Activated B cell treated with CpG ODN at 0.5 μM for 24 hours (primary cell): ENCODE measurements at regions not wholly inside any gene's neighbourhood (a gene's known extent, or its start where the extent isn't known, plus 50 kb on each side); places are given as distances from the start of the nearest gene placed in this dataset.

Experiments used
- ATAC-seq: fragments of 200-7000 bp; cut with Tn5 transposase; one replicate; pipeline ENCODE4 v1.10.0; 2021; ENCODE audit warnings: low read depth, mild to moderate bottlenecking, moderate library complexity
- CTCF ChIA-PET: fragments of 350-600 bp; sonication (Branson Sonifier 250); formaldehyde crosslinking; loops from one replicate; lab custom pipeline; 2021; ENCODE audit warnings: antibody characterized with exemption; lab: Charles Lee
- POLR2A ChIA-PET: fragments of 350-600 bp; sonication (Branson Sonifier 250); formaldehyde crosslinking; loops from one replicate; lab custom pipeline; 2021; ENCODE audit warnings: antibody characterized with exemption; lab: Charles Lee
- DNase-seq: peaks from one replicate; pipeline ENCODE4 v3.0.0; 2022
- H3K27ac Mint-ChIP-seq: one replicate; pipeline ENCODE4 v1.8.0; 2020; ENCODE audit warnings: mixed read lengths
- H3K27me3 Mint-ChIP-seq: one replicate; pipeline ENCODE4 v1.8.0; 2021; ENCODE audit warnings: mixed read lengths
- H3K36me3 Mint-ChIP-seq: one replicate; pipeline ENCODE4 v1.8.0; 2021; ENCODE audit warnings: low read depth, mixed read lengths
- H3K4me1 Mint-ChIP-seq: one replicate; pipeline ENCODE4 v1.8.0; 2021; ENCODE audit warnings: mixed read lengths
- H3K4me3 Mint-ChIP-seq: one replicate; pipeline ENCODE4 v1.8.0; 2020; ENCODE audit warnings: mild to moderate bottlenecking, mixed read lengths
- H3K9me3 Mint-ChIP-seq: one replicate; pipeline ENCODE4 v1.8.0; 2020; ENCODE audit warnings: mixed read lengths
- CTCF ChIP-seq: fragments of 200-600 bp; IDR thresholded peaks from one replicate; pipeline ENCODE4 v1.8.0; 2022; ENCODE audit warnings: antibody characterized with exemption, mild to moderate bottlenecking
- intact Hi-C: fragments of 100-400 bp; cut with micrococcal nuclease; formaldehyde crosslinking; loops from one replicate; pipeline ENCODE4 v1.15.1; 2024

DNA sequence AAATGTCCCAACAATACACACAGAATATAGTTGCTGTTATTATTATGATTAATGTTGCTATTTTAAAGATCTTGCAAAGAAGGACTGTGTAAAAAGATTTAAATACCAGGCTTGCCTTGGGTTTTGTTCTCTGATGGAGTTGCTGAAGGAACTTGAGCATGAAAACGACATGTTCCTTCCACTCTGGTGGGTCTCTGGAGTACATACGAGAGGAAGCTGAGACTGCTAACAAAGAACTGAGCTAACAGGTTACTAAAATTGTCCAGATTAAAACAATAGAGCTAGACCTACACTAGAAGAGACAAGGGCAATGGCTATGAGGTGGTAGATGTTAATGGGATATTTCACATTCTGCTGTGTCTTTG lies 612.2 kb downstream of the TSN start:
- no peak for TF ChIP-seq CTCF
- Mint-ChIP-seq H3K27me3 (no peaks in the 10 kb centered on the region), H3K36me3 (no peaks in the 10 kb centered on the region), H3K9me3 (no peaks in the 10 kb centered on the region), H3K4me3 (no peak overlapping the region), H3K4me1 (no peaks in the 10 kb centered on the region), H3K27ac (no peak overlapping the region)
- no peak for DNase-seq
- intact Hi-C loops, result no loop called here
- CTCF ChIA-PET, result no interaction called here
- no peak for ATAC-seq
- POLR2A ChIA-PET, result no interaction called here

- ATAC-seq (no peak), DNase-seq (no peak)
- POLR2A ChIA-PET, result no interaction called here
- Mint-ChIP-seq H3K4me3 (no peak overlapping the region), H3K27ac (no peak overlapping the region), H3K36me3 (no peaks in the 10 kb centered on the region), H3K27me3 (no peaks in the 10 kb centered on the region), H3K9me3 (peaks cover 4% of the 10 kb centered on the region), H3K4me1 (no peaks in the 10 kb centered on the region)
- intact Hi-C loops, result no loop called here
- no peak for TF ChIP-seq CTCF
- CTCF ChIA-PET, result no interaction called here
These were observed 613.3 kb downstream of the TSN start for GRCh38 chr2:122368576-122369243.

GRCh38 chr2:122378521-122378920 lies 623.1 kb downstream of the TSN start:
- no peaks in the 10 kb centered on the region for H3K4me1 Mint-ChIP-seq
- H3K27ac Mint-ChIP-seq, result no peak overlapping the region
- no peaks in the 10 kb centered on the region for H3K27me3 Mint-ChIP-seq
- no peak for TF ChIP-seq CTCF
- H3K36me3 Mint-ChIP-seq, result no peaks in the 10 kb centered on the region
- CTCF ChIA-PET, result no interaction called here
- H3K9me3 Mint-ChIP-seq, result peaks cover 5% of the 10 kb centered on the region
- no peak for DNase-seq
- ATAC-seq, result no peak
- POLR2A ChIA-PET, result no interaction called here
- H3K4me3 Mint-ChIP-seq, result no peak overlapping the region
- intact Hi-C loops, result no loop called here

GRCh38 chr2:122384768-122385333 lies 629.4 kb downstream of the TSN start:
- H3K27ac Mint-ChIP-seq, result no peak overlapping the region
- H3K9me3 Mint-ChIP-seq, result peaks cover 5% of the 10 kb centered on the region
- H3K27me3 Mint-ChIP-seq, result no peaks in the 10 kb centered on the region

GRCh38 chr2:122388208-122388607 lies 632.8 kb downstream of the TSN start:
- H3K27ac Mint-ChIP-seq, result no peak overlapping the region
- ChIA-PET POLR2A (no interaction called here), CTCF (no interaction called here)
- ATAC-seq (no peak), DNase-seq (no peak)
- intact Hi-C loops, result no loop called here
- no peaks in the 10 kb centered on the region for H3K36me3 Mint-ChIP-seq
- no peak for TF ChIP-seq CTCF
- H3K4me1 Mint-ChIP-seq, result no peaks in the 10 kb centered on the region
- no peaks in the 10 kb centered on the region for H3K27me3 Mint-ChIP-seq
- peaks cover 2% of the 10 kb centered on the region for H3K9me3 Mint-ChIP-seq
- no peak overlapping the region for H3K4me3 Mint-ChIP-seq

More at GRCh38 chr2:122384768-122385333, 629.4 kb downstream of the TSN start:
- intact Hi-C loops, result no loop called here
- TF ChIP-seq CTCF, result no peak
- ATAC-seq (no peak), DNase-seq (no peak)
- H3K4me1 Mint-ChIP-seq, result no peaks in the 10 kb centered on the region
- ChIA-PET POLR2A (no interaction called here), CTCF (no interaction called here)
- no peak overlapping the region for H3K4me3 Mint-ChIP-seq
- no peaks in the 10 kb centered on the region for H3K36me3 Mint-ChIP-seq
